ENCODE measurements at regions not wholly inside any gene's neighbourhood (a gene's known extent, or its start where the extent isn't known, plus 50 kb on each side); places are given as distances from the start of the nearest gene placed in this dataset.

- no peak overlapping the region for H3K27ac ChIP-seq (replicated peaks)
- DNase-seq (ENCODE audit: low read depth in 1 of 2, low spot score in 1 of 2): peak; percentile 7 to 14
- H3K27me3 ChIP-seq (ENCODE audit: insufficient read depth, poor library complexity, severe bottlenecking): no peaks in the 10 kb centered on the region
- TF ChIP-seq SPI1 (IDR thresholded peaks at IDR 0.05; ENCODE audit: borderline replicate concordance, low read depth) (no peak), REST (IDR thresholded peaks at IDR 0.05; ENCODE audit: insufficient replicate concordance, low read depth) (no peak), CTCF (IDR thresholded peaks at IDR 0.05; ENCODE audit: insufficient read depth, low read length) (peak; percentile 20), POLR2AphosphoS5 (IDR thresholded peaks at IDR 0.05; ENCODE audit: low read depth) (no peak), GABPA (IDR thresholded peaks at IDR 0.05; ENCODE audit: low read depth) (no peak)
- no peak overlapping the region for H3K4me3 ChIP-seq (replicated peaks; ENCODE audit: insufficient read depth, low read length)
These were observed 770.2 kb upstream of the ALCAM start for GRCh38 chr3:104596551-104596950.

GRCh38 chr3:104598848-104599511 lies 767.7 kb upstream of the ALCAM start:
- no peak overlapping the region for H3K4me3 ChIP-seq (replicated peaks; ENCODE audit: insufficient read depth, low read length)
- no peak for TF ChIP-seq SPI1 (IDR thresholded peaks at IDR 0.05; ENCODE audit: borderline replicate concordance, low read depth)
- no peak for TF ChIP-seq GABPA (IDR thresholded peaks at IDR 0.05; ENCODE audit: low read depth)
- TF ChIP-seq REST (IDR thresholded peaks at IDR 0.05; ENCODE audit: insufficient replicate concordance, low read depth): no peak
- no peak for TF ChIP-seq POLR2AphosphoS5 (IDR thresholded peaks at IDR 0.05; ENCODE audit: low read depth)
- TF ChIP-seq CTCF (IDR thresholded peaks at IDR 0.05; ENCODE audit: insufficient read depth, low read length): no peak
- H3K27me3 ChIP-seq (ENCODE audit: insufficient read depth, poor library complexity, severe bottlenecking): no peaks in the 10 kb centered on the region
- H3K27ac ChIP-seq (replicated peaks): no peak overlapping the region
- DNase-seq (ENCODE audit: low read depth in 1 of 2, low spot score in 1 of 2): no peak

DNA sequence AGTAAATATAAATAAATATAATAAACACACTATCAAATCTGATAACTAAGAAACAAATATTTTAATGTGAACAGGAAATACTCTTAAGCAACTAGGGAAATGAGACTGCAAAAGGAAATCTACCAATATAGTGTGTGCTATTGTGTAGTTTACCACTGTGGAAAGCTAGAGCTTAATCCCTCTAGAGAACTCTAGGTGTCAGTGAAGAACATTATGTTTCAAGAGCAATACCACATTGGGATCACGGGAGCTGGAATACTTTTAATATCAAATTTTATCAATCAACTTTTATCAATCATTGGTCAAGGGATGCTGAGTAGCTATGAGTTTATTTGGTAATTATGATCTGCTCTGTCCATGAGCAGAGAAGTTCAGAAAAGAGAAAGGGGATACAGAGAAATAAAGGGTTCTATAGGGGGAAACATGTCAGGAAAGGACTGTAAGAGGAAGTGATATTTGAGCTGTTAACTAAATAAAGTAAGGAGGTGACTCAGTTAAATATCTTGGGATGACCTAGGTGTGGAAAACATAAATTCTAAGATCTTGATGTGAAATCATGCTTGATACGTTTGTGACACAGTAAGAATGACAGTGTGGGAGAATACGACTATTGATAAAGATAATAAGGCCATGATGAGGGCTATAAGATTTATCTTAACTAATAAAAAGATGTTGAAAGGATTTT lies 762.2 kb upstream of the ALCAM start:
- DNase-seq (ENCODE audit: low read depth in 1 of 2, low spot score in 1 of 2): no peak
- H3K4me3 ChIP-seq (replicated peaks; ENCODE audit: insufficient read depth, low read length): no peak overlapping the region
- H3K27ac ChIP-seq (replicated peaks): no peak overlapping the region
- no peaks in the 10 kb centered on the region for H3K27me3 ChIP-seq (ENCODE audit: insufficient read depth, poor library complexity, severe bottlenecking)
- no peak for TF ChIP-seq GABPA (IDR thresholded peaks at IDR 0.05; ENCODE audit: low read depth)
- no peak for TF ChIP-seq SPI1 (IDR thresholded peaks at IDR 0.05; ENCODE audit: borderline replicate concordance, low read depth)
- TF ChIP-seq POLR2AphosphoS5 (IDR thresholded peaks at IDR 0.05; ENCODE audit: low read depth): no peak
- no peak for TF ChIP-seq CTCF (IDR thresholded peaks at IDR 0.05; ENCODE audit: insufficient read depth, low read length)
- TF ChIP-seq REST (IDR thresholded peaks at IDR 0.05; ENCODE audit: insufficient replicate concordance, low read depth): no peak

Measured in HL-60 (cell line).